Epidermal melanocyte (primary cell): ENCODE measurements at regions not wholly inside any gene's neighbourhood (a gene's known extent, or its start where the extent isn't known, plus 50 kb on each side); places are given as distances from the start of the nearest gene placed in this dataset.

Experiments used
- DNase-seq: peaks from one replicate; pipeline ENCODE4 v3.0.0; 2011; ENCODE audit warnings: low spot score; ENCODE audit not compliant: insufficient read length

GRCh38 chr14:56498112-56498511 is 81.5 kb upstream of the TMEM260 start:
- no peak for DNase-seq

- no peak for DNase-seq
These were observed 77.6 kb upstream of the TMEM260 start for GRCh38 chr14:56501909-56502530.

- DNase-seq, result no peak
These were observed 74.2 kb upstream of the TMEM260 start for GRCh38 chr14:56505361-56505760.

- DNase-seq, result no peak
These were observed 67.1 kb upstream of the TMEM260 start for GRCh38 chr14:56512521-56512920.

- no peak for DNase-seq
These were observed 64.8 kb upstream of the TMEM260 start for GRCh38 chr14:56514663-56515371.

GRCh38 chr14:56515739-56516138 is 63.9 kb upstream of the TMEM260 start:
- DNase-seq, result no peak

- DNase-seq, result no peak
These were observed 57.2 kb upstream of the TMEM260 start for GRCh38 chr14:56522403-56522802.

- DNase-seq, result no peak
These were observed 54.5 kb upstream of the TMEM260 start for GRCh38 chr14:56524971-56525677.

- no peak for DNase-seq
These were observed 50.7 kb upstream of the TMEM260 start for GRCh38 chr14:56528927-56529326.
